AG04450 (cell line): ENCODE measurements at regions not wholly inside any gene's neighbourhood (a gene's known extent, or its start where the extent isn't known, plus 50 kb on each side); places are given as distances from the start of the nearest gene placed in this dataset.

Source experiments
- CTCF ChIA-PET: fragments of 300-600, 350-600 bp; formaldehyde crosslinking; extraction: SDS; loops from one replicate; lab custom pipeline; 2022; ENCODE audit warnings: antibody characterized with exemption, inconsistent platforms; lab: Charles Lee
- POLR2A ChIA-PET: fragments of 350-600 bp; formaldehyde crosslinking; extraction: SDS; loops from one replicate; lab custom pipeline; 2021; ENCODE audit warnings: antibody characterized with exemption, inconsistent platforms; lab: Yijun Ruan, JAX
- DNase-seq: peaks from one replicate; pipeline ENCODE4 v3.0.0-alpha.2; 2011; ENCODE audit warnings: low read depth, low spot score
- H3K27ac ChIP-seq: one replicate; pipeline ENCODE4 v1.5.1; 2012; ENCODE audit warnings: low read depth, low read length, control low read depth
- H3K27me3 ChIP-seq: one replicate; pipeline ENCODE4 v1.6.0; 2012; ENCODE audit warnings: low read length; ENCODE audit not compliant: control insufficient read depth, insufficient read depth
- H3K4me3 ChIP-seq: 2 replicates; pipeline ENCODE4 v1.5.1; 2011; ENCODE audit warnings: mild to moderate bottlenecking, low read depth, low read length, control low read depth
- H3K9me3 ChIP-seq: 2 replicates; pipeline ENCODE4 v1.5.1; 2012; ENCODE audit warnings: low read length; ENCODE audit not compliant: control insufficient read depth, insufficient read depth
- CTCF ChIP-seq: IDR thresholded peaks from 2 replicates; pipeline ENCODE4 v1.5.1; 2011; ENCODE audit warnings: low read depth, low read length, control low read depth, inconsistent platforms

GRCh38 chr10:65708057-65708456, 1217.8 kb upstream of the LRRTM3 start:
- no peak overlapping the region for H3K4me3 ChIP-seq
- no peak overlapping the region for H3K27ac ChIP-seq
- TF ChIP-seq CTCF = no peak
- no peaks in the 10 kb centered on the region for H3K9me3 ChIP-seq
- H3K27me3 ChIP-seq = no peaks in the 10 kb centered on the region
- DNase-seq = no peak
- CTCF ChIA-PET = no interaction called here
- POLR2A ChIA-PET = no interaction called here

GRCh38 chr10:65710306-65710705, 1215.5 kb upstream of the LRRTM3 start:
- no peak for TF ChIP-seq CTCF
- Histone ChIP-seq H3K4me3 (no peak overlapping the region), H3K27ac (no peak overlapping the region), H3K27me3 (no peaks in the 10 kb centered on the region), H3K9me3 (no peaks in the 10 kb centered on the region)
- POLR2A ChIA-PET = no interaction called here
- CTCF ChIA-PET = no interaction called here
- no peak for DNase-seq

- DNase-seq = no peak
- no peak for TF ChIP-seq CTCF
- CTCF ChIA-PET = no interaction called here
Observed at GRCh38 chr10:65719790-65720189, 1206.0 kb upstream of the LRRTM3 start.

GRCh38 chr10:65720901-65721300, 1204.9 kb upstream of the LRRTM3 start:
- H3K27me3 ChIP-seq = no peaks in the 10 kb centered on the region
- H3K27ac ChIP-seq = no peak overlapping the region
- CTCF ChIA-PET = no interaction called here
- no peak for DNase-seq
- H3K4me3 ChIP-seq = no peak overlapping the region
- POLR2A ChIA-PET = no interaction called here
- H3K9me3 ChIP-seq = no peaks in the 10 kb centered on the region
- no peak for TF ChIP-seq CTCF

More at GRCh38 chr10:65719790-65720189, 1206.0 kb upstream of the LRRTM3 start:
- Histone ChIP-seq H3K27ac (no peak overlapping the region), H3K27me3 (no peaks in the 10 kb centered on the region), H3K9me3 (no peaks in the 10 kb centered on the region), H3K4me3 (no peak overlapping the region)
- POLR2A ChIA-PET = no interaction called here

GRCh38 chr10:65723525-65723924, 1202.3 kb upstream of the LRRTM3 start:
- CTCF ChIA-PET = no interaction called here

More at GRCh38 chr10:65723525-65723924, 1202.3 kb upstream of the LRRTM3 start:
- TF ChIP-seq CTCF = no peak
- POLR2A ChIA-PET = no interaction called here
- Histone ChIP-seq H3K27ac (no peak overlapping the region), H3K9me3 (no peaks in the 10 kb centered on the region), H3K27me3 (no peaks in the 10 kb centered on the region), H3K4me3 (no peak overlapping the region)
- no peak for DNase-seq
